ENCODE measurements at regions not wholly inside any gene's neighbourhood (a gene's known extent, or its start where the extent isn't known, plus 50 kb on each side); places are given as distances from the start of the nearest gene placed in this dataset. TPM values are rescaled to one million over a fixed set of nuclear protein-coding genes. Genes with fewer than 3 reads are reported as not detected.
A peak's percentile ranks its signal among the peaks of the same experiment; 100 is the strongest.

GRCh38 chr2:161556440-161556839 lies 67.8 kb upstream of the SLC4A10 start:
- no peak for TF ChIP-seq CTCF (IDR thresholded peaks at IDR 0.05; ENCODE audit: insufficient read depth, low read length)
- no peak for DNase-seq (ENCODE audit: low read depth)
- no peak overlapping the region for H3K4me3 ChIP-seq (ENCODE audit: low read depth, low read length)

GRCh38 chr2:161557538-161557937 lies 66.7 kb upstream of the SLC4A10 start:
- H3K4me3 ChIP-seq (ENCODE audit: low read depth, low read length) = no peak overlapping the region
- no peak for DNase-seq (ENCODE audit: low read depth)
- no peak for TF ChIP-seq CTCF (IDR thresholded peaks at IDR 0.05; ENCODE audit: insufficient read depth, low read length)

- no peak for TF ChIP-seq CTCF (IDR thresholded peaks at IDR 0.05; ENCODE audit: insufficient read depth, low read length)
- DNase-seq (ENCODE audit: low read depth) = no peak
Observed at GRCh38 chr2:161564906-161565305, 59.3 kb upstream of the SLC4A10 start.

GRCh38 chr2:161569401-161569800 lies 54.8 kb upstream of the SLC4A10 start:
- H3K4me3 ChIP-seq (ENCODE audit: low read depth, low read length) = no peak overlapping the region
- TF ChIP-seq CTCF (IDR thresholded peaks at IDR 0.05; ENCODE audit: insufficient read depth, low read length) = no peak
- DNase-seq (ENCODE audit: low read depth) = no peak

More at GRCh38 chr2:161564906-161565305, 59.3 kb upstream of the SLC4A10 start:
- no peak overlapping the region for H3K4me3 ChIP-seq (ENCODE audit: low read depth, low read length)

- H3K4me3 ChIP-seq (ENCODE audit: low read depth, low read length) = no peak overlapping the region
- peak; percentile 19 for TF ChIP-seq CTCF (IDR thresholded peaks at IDR 0.05; ENCODE audit: insufficient read depth, low read length)
- no peak for DNase-seq (ENCODE audit: low read depth)
Observed at GRCh38 chr2:161570424-161571050, 53.7 kb upstream of the SLC4A10 start.

GRCh38 chr2:161571051-161571429 lies 53.2 kb upstream of the SLC4A10 start:
- no peak overlapping the region for H3K4me3 ChIP-seq (ENCODE audit: low read depth, low read length)
- no peak for TF ChIP-seq CTCF (IDR thresholded peaks at IDR 0.05; ENCODE audit: insufficient read depth, low read length)
- DNase-seq (ENCODE audit: low read depth) = no peak

Small RNAs in the stretch of these regions (small RNA-seq; reads per million reads assigned to genes)
- not detected for gene RF01210
